Activated T-cell treated with anti-CD3 and anti-CD28 coated beads, Interleukin-2, amount 50 U/mL, for 24 hours (primary cell): ENCODE measurements at regions not wholly inside any gene's neighbourhood (a gene's known extent, or its start where the extent isn't known, plus 50 kb on each side); places are given as distances from the start of the nearest gene placed in this dataset.
"Not testable (repeated sequence)": the region's sequence is repeated elsewhere in the genome, so short reads cannot be mapped to it uniquely, and the experiment has no call there.

Experiments
- DNase-seq: peaks from one replicate; pipeline ENCODE4 v3.0.0-alpha.2; 2020
- H3K27ac Mint-ChIP-seq: 2 replicates; pipeline ENCODE4 v1.8.0; 2020; ENCODE audit warnings: mild to moderate bottlenecking, mixed read lengths
- H3K27me3 Mint-ChIP-seq: 2 replicates; pipeline ENCODE4 v1.8.0; 2020; ENCODE audit warnings: mixed read lengths
- H3K36me3 Mint-ChIP-seq: 2 replicates; pipeline ENCODE4 v1.8.0; 2020; ENCODE audit warnings: low read depth, mixed read lengths
- H3K4me1 Mint-ChIP-seq: 2 replicates; pipeline ENCODE4 v1.8.0; 2020; ENCODE audit warnings: low read depth, mixed read lengths
- H3K4me3 Mint-ChIP-seq: 2 replicates; pipeline ENCODE4 v1.8.0; 2020; ENCODE audit warnings: mild to moderate bottlenecking, moderate library complexity, mixed read lengths
- H3K9me3 Mint-ChIP-seq: 2 replicates; pipeline ENCODE4 v1.8.0; 2020; ENCODE audit warnings: mixed read lengths

GRCh38 chr1:209105701-209106100, 477.8 kb upstream of the CAMK1G start:
- H3K27ac Mint-ChIP-seq: no peak overlapping the region
- no peak for DNase-seq
- H3K36me3 Mint-ChIP-seq: no peaks in the 10 kb centered on the region
- peaks cover 3% of the 10 kb centered on the region for H3K27me3 Mint-ChIP-seq
- no peaks in the 10 kb centered on the region for H3K4me1 Mint-ChIP-seq
- no peaks in the 10 kb centered on the region for H3K9me3 Mint-ChIP-seq
- no peak overlapping the region for H3K4me3 Mint-ChIP-seq

GRCh38 chr1:209106237-209106741, 477.2 kb upstream of the CAMK1G start:
- no peaks in the 10 kb centered on the region for H3K9me3 Mint-ChIP-seq
- no peak for DNase-seq
- no peak overlapping the region for H3K4me3 Mint-ChIP-seq
- no peak overlapping the region for H3K27ac Mint-ChIP-seq
- no peaks in the 10 kb centered on the region for H3K4me1 Mint-ChIP-seq
- peaks cover 3% of the 10 kb centered on the region for H3K27me3 Mint-ChIP-seq
- no peaks in the 10 kb centered on the region for H3K36me3 Mint-ChIP-seq

GRCh38 chr1:209106861-209107260, 476.7 kb upstream of the CAMK1G start:
- Mint-ChIP-seq H3K9me3 (no peaks in the 10 kb centered on the region), H3K4me3 (no peak overlapping the region), H3K27me3 (peaks cover 3% of the 10 kb centered on the region), H3K27ac (no peak overlapping the region), H3K36me3 (no peaks in the 10 kb centered on the region), H3K4me1 (no peaks in the 10 kb centered on the region)
- DNase-seq: no peak

GRCh38 chr1:209107535-209107934, 476.0 kb upstream of the CAMK1G start:
- H3K27me3 Mint-ChIP-seq: peaks cover 3% of the 10 kb centered on the region
- DNase-seq: no peak
- H3K4me3 Mint-ChIP-seq: no peak overlapping the region
- no peak overlapping the region for H3K27ac Mint-ChIP-seq
- no peaks in the 10 kb centered on the region for H3K9me3 Mint-ChIP-seq
- no peaks in the 10 kb centered on the region for H3K4me1 Mint-ChIP-seq
- H3K36me3 Mint-ChIP-seq: no peaks in the 10 kb centered on the region

DNA sequence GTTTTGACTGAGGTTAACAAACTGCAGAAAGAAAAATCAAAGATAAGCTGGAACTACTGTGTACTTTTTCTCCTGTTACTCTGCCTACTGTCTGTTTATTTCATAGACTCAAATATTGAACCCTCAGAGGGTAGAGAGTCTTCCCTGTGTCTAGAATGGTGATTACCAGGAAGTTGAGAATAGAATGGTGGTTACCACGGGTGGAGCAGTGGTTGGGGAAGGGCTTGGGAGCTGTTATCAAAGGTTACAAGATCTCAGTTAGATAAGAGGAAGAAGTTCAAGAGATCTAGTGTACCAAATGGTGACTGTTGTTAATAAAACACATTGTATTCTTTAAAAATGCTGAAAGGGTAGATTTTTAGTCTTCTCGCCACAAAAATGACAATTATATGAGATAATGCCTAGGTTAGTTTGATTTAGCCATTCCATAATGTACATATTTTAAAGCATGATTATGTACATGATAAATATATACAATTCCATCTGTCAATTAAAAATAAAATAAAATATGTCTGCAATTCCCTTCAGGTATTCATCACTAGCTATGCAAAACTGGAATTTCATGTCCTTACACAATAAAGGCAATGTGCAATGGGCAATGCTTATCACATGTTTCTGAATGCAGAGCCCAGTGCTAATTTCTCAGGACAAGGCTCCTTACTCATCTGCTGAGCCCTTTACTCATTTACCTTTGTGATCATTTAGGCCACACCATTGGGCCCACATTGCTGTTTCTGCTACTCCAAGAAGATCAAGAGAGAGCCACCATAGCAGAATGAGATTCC, 474.3 kb upstream of the CAMK1G start:
- Mint-ChIP-seq H3K4me1 (no peaks in the 10 kb centered on the region), H3K9me3 (no peaks in the 10 kb centered on the region), H3K27me3 (peaks cover 3% of the 10 kb centered on the region), H3K36me3 (no peaks in the 10 kb centered on the region), H3K4me3 (no peak overlapping the region), H3K27ac (no peak overlapping the region)
- no peak for DNase-seq

GRCh38 chr1:209113521-209113920, 470.0 kb upstream of the CAMK1G start:
- Mint-ChIP-seq H3K9me3 (no peaks in the 10 kb centered on the region), H3K27ac (no peak overlapping the region), H3K27me3 (peaks cover 3% of the 10 kb centered on the region)

DNA sequence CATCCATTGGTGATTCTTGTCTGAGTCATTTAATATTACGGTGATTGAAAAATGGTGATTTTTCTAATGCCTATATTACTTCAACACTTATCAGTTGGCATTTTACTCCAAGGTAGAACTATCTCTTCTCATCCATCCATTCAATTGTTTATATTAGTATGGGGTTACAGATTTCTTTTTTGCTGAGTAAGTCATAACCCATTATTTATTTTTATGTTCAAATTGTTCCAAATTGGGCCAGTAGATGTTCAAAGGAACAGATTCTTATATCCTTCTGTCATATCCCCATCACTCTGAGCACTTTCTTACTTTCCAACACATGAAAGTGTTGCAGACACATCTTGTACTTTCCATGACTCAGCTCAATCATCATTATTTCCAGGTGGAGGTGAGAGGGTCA, 466.8 kb upstream of the CAMK1G start:
- Mint-ChIP-seq H3K4me1 (no peaks in the 10 kb centered on the region), H3K4me3 (no peak overlapping the region), H3K27ac (no peak overlapping the region), H3K27me3 (no peaks in the 10 kb centered on the region), H3K36me3 (no peaks in the 10 kb centered on the region), H3K9me3 (no peaks in the 10 kb centered on the region)
- no peak for DNase-seq

More at GRCh38 chr1:209113521-209113920, 470.0 kb upstream of the CAMK1G start:
- Mint-ChIP-seq H3K4me3 (no peak overlapping the region), H3K36me3 (no peaks in the 10 kb centered on the region), H3K4me1 (no peaks in the 10 kb centered on the region)
- no peak for DNase-seq

DNA sequence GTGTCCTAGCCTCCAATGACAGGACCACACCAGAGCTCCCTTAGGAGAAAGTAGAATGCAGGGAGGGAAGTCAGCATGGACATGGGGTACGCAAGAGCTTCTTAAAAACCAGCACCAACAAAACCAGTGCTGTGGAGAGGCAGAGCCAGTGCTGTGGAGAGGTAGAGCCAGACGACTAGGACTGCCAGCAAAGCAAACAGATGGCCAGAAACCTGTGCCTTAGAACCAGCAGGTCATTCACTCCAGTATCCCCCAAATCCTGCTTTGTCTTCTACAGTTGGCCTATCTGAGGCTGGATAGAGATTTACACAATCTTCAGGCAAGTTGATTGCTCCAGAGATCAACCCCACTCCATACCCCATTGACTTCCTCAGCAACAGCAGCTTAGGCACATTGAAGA, 459.9 kb upstream of the CAMK1G start:
- H3K27ac Mint-ChIP-seq: no peak overlapping the region
- H3K4me1 Mint-ChIP-seq: no peaks in the 10 kb centered on the region
- H3K9me3 Mint-ChIP-seq: no peaks in the 10 kb centered on the region
- no peak for DNase-seq
- no peak overlapping the region for H3K4me3 Mint-ChIP-seq
- H3K36me3 Mint-ChIP-seq: no peaks in the 10 kb centered on the region
- peaks cover 11% of the 10 kb centered on the region for H3K27me3 Mint-ChIP-seq

DNA sequence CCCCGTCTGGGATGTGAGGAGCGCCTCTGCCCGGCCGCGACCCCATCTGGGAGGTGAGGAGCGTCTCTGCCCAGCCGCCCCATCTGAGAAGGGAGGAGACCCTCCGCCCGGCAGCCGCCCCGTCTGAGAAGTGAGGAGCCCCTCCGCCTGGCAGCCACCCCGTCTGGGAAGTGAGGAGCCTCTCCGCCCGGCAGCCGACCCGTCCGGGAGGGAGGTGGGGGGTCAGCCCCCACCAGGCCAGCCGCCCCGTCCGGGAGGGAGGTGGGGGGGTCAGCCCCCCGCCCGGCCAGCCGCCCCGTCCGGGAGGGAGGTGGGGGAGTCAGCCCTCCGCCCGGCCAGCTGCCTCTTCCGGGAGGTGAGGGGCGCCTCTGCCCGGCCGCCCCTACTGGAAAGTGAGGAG, 454.4 kb upstream of the CAMK1G start:
- not testable (repeated sequence) for DNase-seq, H3K4me1 Mint-ChIP-seq, H3K9me3 Mint-ChIP-seq, H3K4me3 Mint-ChIP-seq, H3K27me3 Mint-ChIP-seq, H3K27ac Mint-ChIP-seq, H3K36me3 Mint-ChIP-seq

- no peak for DNase-seq
- Mint-ChIP-seq H3K27me3 (peaks cover 3% of the 10 kb centered on the region), H3K27ac (no peak overlapping the region), H3K36me3 (no peaks in the 10 kb centered on the region), H3K4me1 (no peaks in the 10 kb centered on the region), H3K9me3 (no peaks in the 10 kb centered on the region), H3K4me3 (no peak overlapping the region)
Measured at GRCh38 chr1:209130886-209131285, 452.6 kb upstream of the CAMK1G start.

DNA sequence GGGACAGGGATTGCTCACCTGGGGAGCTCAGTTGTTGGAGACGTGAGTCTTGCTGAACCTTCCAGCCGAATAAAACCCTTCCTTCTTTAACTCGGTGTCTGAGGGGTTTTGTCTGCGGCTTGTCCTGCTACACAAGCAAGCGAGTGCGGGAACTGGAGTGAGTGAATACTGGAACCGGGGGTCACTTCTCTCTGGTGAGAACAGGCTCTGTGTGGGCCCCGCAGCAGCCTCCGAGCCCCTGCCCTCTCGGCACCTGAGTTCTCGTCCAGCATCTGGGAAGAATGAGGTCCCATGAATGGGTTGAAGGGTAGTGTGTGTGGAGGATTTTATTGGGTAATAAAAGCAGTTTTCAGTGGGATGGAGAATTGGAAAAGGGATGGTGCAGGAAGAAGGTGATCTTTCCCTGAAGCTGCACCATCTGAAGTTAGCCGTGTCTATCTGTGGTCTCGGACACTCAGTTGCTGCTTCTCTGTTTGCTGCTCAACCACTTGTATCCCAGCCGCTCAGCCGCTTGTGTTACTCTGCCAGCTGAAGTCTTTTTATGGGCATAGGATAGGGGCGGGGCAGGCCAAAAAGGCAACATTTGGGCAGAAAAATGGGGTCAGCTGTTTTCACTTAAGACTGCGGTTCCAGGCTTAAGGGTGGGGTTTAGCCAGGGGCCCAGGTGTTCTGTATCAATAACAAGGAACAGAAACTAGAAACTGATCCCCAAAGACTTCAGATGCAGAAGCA, 450.6 kb upstream of the CAMK1G start:
- Mint-ChIP-seq H3K4me3 (no peak overlapping the region), H3K27me3 (peaks cover 3% of the 10 kb centered on the region), H3K4me1 (no peaks in the 10 kb centered on the region), H3K36me3 (no peaks in the 10 kb centered on the region), H3K27ac (no peak overlapping the region), H3K9me3 (no peaks in the 10 kb centered on the region)
- DNase-seq: no peak

DNA sequence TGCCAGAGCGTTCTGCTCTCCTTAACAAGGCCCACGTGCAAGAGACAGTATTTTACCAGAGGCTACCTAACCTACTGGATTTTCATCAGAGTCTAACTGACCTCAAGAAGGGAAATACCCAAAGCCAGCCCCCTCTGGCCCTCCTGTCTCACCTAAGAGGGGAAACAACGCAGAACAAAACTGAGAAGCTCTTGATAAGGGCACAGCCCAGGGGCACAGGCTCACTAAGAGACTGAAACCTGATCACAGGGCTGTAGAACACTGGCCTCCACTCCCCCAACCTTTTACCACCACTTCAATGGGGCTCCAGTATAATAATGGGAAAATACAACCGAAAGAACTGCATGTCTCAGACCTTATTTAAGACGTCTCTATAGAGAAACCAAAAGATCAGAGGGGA, 449.5 kb upstream of the CAMK1G start:
- Mint-ChIP-seq H3K4me3 (no peak overlapping the region), H3K9me3 (no peaks in the 10 kb centered on the region), H3K27me3 (peaks cover 3% of the 10 kb centered on the region), H3K36me3 (no peaks in the 10 kb centered on the region), H3K4me1 (no peaks in the 10 kb centered on the region), H3K27ac (no peak overlapping the region)
- no peak for DNase-seq

- DNase-seq: no peak
- Mint-ChIP-seq H3K4me3 (no peak overlapping the region), H3K4me1 (no peaks in the 10 kb centered on the region), H3K27me3 (no peaks in the 10 kb centered on the region), H3K27ac (no peak overlapping the region), H3K36me3 (no peaks in the 10 kb centered on the region), H3K9me3 (no peaks in the 10 kb centered on the region)
Measured at GRCh38 chr1:209143916-209144315, 439.6 kb upstream of the CAMK1G start.

DNA sequence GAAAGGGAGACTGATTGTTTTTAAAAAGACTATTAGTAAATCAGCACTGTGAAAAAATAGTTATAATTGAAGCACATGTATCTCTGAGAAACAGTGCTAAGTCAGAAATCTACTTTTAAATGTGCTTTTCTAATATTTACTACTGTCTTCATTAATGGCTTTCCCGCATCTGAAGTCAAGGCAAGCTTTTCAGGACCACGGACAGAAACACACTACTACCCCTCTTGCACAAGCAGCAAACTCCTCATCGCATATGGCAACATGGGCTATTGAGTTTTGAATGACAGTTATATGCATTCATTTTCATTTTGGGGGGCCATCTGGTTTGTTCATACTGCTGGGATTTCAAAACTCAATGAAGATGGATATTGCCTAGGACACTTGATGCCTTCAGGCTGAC, 433.4 kb upstream of the CAMK1G start:
- H3K4me1 Mint-ChIP-seq: no peaks in the 10 kb centered on the region
- no peak overlapping the region for H3K27ac Mint-ChIP-seq
- no peak for DNase-seq
- no peak overlapping the region for H3K4me3 Mint-ChIP-seq
- H3K27me3 Mint-ChIP-seq: no peaks in the 10 kb centered on the region
- H3K36me3 Mint-ChIP-seq: no peaks in the 10 kb centered on the region
- peaks cover 3% of the 10 kb centered on the region for H3K9me3 Mint-ChIP-seq

- Mint-ChIP-seq H3K4me3 (no peak overlapping the region), H3K27me3 (no peaks in the 10 kb centered on the region), H3K9me3 (peaks cover 3% of the 10 kb centered on the region), H3K36me3 (no peaks in the 10 kb centered on the region), H3K27ac (no peak overlapping the region), H3K4me1 (no peaks in the 10 kb centered on the region)
- DNase-seq: no peak
Measured at GRCh38 chr1:209153411-209153810, 430.1 kb upstream of the CAMK1G start.
